ENCODE measurements at regions not wholly inside any gene's neighbourhood (a gene's known extent, or its start where the extent isn't known, plus 50 kb on each side); places are given as distances from the start of the nearest gene placed in this dataset.

DNA sequence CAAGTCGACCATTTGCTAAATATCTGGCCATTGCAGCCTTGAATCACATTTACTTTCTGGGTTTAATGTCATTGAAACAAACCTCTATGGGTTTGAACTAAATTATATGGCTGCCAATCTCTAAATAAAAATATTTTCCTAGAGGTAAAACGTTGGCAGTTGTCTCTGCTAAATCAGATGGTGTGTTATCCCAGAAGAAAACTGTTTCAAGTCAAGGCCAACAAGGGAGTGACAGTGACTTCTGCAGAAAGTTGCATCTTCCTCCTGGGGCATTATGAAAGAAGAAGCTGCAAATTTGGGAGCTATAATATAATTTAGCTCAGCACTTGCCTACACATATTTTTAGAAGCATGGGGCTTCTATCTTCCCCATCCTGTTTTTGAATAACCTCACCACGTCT is 116.2 kb downstream of the TTC8 start:
- TF ChIP-seq POLR2A (IDR thresholded peaks at IDR 0.05) (no peak), CTCF (IDR thresholded peaks at IDR 0.05) (no peak)
